BJ (cell line): ENCODE measurements at regions not wholly inside any gene's neighbourhood (a gene's known extent, or its start where the extent isn't known, plus 50 kb on each side); places are given as distances from the start of the nearest gene placed in this dataset.

Experiments
- CTCF ChIA-PET: fragments of 350-600 bp; formaldehyde crosslinking; extraction: SDS; loops from one replicate; lab custom pipeline; 2021; ENCODE audit warnings: antibody characterized with exemption, inconsistent platforms; lab: Yijun Ruan, JAX
- POLR2A ChIA-PET: fragments of 300-600 bp; sonication (Branson Sonifier 250); formaldehyde crosslinking; extraction: SDS; loops from one replicate; lab custom pipeline; 2021; ENCODE audit warnings: antibody characterized with exemption; lab: Charles Lee
- DNase-seq: peaks from one replicate; pipeline ENCODE4 v3.0.0-alpha.2; 2011; ENCODE audit warnings: low read depth
- H3K27me3 ChIP-seq: 2 replicates; pipeline ENCODE4 v1.6.0; 2011; ENCODE audit warnings: low read length; ENCODE audit not compliant: control insufficient read depth, insufficient read depth
- H3K36me3 ChIP-seq: 2 replicates; pipeline ENCODE4 v1.5.1; 2011; ENCODE audit warnings: low read length; ENCODE audit not compliant: control insufficient read depth, insufficient read depth
- H3K4me3 ChIP-seq: 2 replicates; pipeline ENCODE4 v1.5.1; 2011; ENCODE audit warnings: low read depth, mild to moderate bottlenecking, control low read depth, low read length
- TF ChIP-seq, protein P1 (sequence below): IDR thresholded peaks from 2 replicates; pipeline ENCODE4 v1.5.1; 2011; ENCODE audit warnings: low read depth, mild to moderate bottlenecking, control low read depth, inconsistent platforms, low read length, moderate library complexity; ENCODE audit not compliant: insufficient read depth

DNA sequence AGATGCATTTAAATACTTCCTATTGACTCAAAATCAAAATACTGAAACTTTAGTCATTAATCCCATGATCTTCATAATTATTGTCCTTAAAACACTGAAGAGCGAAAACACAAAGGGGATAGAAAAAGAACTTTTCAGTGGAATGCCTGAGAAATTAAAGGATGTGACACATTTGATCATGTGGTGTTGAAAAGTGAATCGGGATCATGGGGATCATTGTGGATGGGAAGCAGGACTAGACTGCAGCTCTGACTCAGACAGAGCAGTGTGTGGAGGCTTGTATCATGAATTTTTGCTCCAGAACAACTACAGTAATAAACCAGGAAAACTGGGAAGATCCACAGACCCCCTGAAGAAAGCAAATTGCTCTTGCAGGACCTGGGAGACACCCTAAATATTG lies 161.1 kb upstream of the CXADR start:
- Histone ChIP-seq H3K36me3 (no peaks in the 10 kb centered on the region), H3K27me3 (no peaks in the 10 kb centered on the region), H3K4me3 (no peak overlapping the region)
- CTCF ChIA-PET: no interaction called here
- DNase-seq: no peak
- POLR2A ChIA-PET: no interaction called here
- TF ChIP-seq, protein P1, sequence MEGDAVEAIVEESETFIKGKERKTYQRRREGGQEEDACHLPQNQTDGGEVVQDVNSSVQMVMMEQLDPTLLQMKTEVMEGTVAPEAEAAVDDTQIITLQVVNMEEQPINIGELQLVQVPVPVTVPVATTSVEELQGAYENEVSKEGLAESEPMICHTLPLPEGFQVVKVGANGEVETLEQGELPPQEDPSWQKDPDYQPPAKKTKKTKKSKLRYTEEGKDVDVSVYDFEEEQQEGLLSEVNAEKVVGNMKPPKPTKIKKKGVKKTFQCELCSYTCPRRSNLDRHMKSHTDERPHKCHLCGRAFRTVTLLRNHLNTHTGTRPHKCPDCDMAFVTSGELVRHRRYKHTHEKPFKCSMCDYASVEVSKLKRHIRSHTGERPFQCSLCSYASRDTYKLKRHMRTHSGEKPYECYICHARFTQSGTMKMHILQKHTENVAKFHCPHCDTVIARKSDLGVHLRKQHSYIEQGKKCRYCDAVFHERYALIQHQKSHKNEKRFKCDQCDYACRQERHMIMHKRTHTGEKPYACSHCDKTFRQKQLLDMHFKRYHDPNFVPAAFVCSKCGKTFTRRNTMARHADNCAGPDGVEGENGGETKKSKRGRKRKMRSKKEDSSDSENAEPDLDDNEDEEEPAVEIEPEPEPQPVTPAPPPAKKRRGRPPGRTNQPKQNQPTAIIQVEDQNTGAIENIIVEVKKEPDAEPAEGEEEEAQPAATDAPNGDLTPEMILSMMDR: no peak

DNA sequence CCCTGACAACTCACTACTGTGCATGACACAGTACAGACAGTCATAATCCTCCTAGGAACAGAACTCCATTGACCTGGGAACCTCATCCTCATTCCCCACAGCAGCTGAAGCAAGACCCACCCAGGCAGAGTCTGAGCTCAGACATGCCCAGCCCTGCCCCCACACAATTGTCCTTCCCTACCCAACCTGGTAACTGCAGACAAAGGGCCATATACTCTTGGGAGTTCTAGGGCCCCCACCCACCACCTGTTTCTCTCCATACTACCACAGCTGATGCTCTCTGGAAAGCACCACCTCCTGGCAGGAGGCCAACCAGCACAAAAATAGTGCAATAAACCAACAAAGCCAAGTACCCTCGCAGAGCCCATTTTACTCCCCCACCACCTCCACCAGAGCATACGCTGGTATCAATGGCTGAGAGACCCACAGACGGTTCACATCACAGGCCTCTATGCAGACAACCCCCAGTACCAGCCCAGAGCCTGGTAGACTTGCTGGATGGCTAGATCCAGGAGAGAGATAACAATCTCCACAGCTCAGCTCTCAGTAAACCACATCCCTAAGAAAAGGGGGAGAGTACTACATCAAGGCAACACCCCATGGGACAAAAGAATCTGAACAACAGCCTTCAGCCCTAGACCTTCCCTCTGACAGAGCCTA lies 159.7 kb upstream of the CXADR start:
- CTCF ChIA-PET: no interaction called here
- Histone ChIP-seq H3K4me3 (no peak overlapping the region), H3K27me3 (no peaks in the 10 kb centered on the region), H3K36me3 (no peaks in the 10 kb centered on the region)
- no peak for DNase-seq
- POLR2A ChIA-PET: no interaction called here
- TF ChIP-seq, protein P1: no peak

DNA sequence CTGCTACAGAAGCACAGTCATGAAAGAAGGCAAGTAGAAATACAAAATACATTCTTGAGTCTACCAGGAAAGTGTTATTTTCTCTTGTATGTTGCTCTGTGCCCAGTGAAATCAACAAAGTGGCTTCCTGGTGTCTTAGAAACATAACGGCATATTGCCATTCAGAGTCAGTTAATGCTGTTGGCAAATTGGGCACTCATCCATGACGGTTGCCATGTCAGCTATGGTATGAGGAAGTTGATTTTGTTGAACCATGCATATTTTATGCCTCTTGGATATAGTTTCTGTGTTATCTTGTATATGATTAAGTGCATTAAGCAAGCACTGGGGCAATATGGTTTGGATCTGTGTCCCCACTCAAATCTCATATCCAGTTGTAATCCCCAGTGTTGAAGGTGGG lies 153.1 kb upstream of the CXADR start:
- H3K4me3 ChIP-seq: no peak overlapping the region
- no peaks in the 10 kb centered on the region for H3K36me3 ChIP-seq
- no peak for DNase-seq
- no peaks in the 10 kb centered on the region for H3K27me3 ChIP-seq
- TF ChIP-seq, protein P1: no peak
- POLR2A ChIA-PET: no interaction called here
- CTCF ChIA-PET: no interaction called here

DNA sequence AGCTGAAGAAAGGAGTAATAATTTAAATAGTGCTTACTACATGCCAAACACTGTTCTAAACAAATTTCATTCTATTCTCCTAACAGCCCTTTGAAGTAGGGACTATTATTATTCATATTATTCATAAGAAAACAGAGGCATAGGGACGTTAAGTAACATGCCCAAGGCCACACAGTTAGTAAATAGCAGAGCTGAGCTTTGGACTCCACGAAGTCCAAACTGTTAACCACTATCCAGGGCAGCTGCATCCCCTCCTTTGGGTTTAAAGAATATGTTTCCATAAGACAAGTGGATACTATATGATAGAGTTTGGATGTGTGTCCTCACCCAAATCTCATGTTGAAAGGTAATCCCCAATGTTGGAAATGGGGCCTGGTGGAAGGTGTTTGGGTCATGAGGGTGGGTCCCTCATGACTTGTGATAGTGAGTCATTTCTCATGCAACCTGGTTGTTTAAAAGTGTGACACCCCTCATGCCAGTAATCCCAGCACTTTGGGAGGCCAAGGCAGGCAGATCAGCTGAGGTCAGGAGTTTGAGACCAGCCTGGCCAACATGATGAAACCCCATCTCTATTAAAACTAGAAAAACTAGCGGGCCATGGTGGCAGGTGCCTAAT lies 144.0 kb upstream of the CXADR start:
- DNase-seq: no peak
- CTCF ChIA-PET: interaction anchor here (0.9 kb wide), 1 partner anchor 123 kb away, joined by 3 read pairs; no protein-coding TSS in a partner anchor
- Histone ChIP-seq H3K36me3 (no peaks in the 10 kb centered on the region), H3K4me3 (no peak overlapping the region), H3K27me3 (no peaks in the 10 kb centered on the region)
- TF ChIP-seq, protein P1: no peak
- POLR2A ChIA-PET: no interaction called here

DNA sequence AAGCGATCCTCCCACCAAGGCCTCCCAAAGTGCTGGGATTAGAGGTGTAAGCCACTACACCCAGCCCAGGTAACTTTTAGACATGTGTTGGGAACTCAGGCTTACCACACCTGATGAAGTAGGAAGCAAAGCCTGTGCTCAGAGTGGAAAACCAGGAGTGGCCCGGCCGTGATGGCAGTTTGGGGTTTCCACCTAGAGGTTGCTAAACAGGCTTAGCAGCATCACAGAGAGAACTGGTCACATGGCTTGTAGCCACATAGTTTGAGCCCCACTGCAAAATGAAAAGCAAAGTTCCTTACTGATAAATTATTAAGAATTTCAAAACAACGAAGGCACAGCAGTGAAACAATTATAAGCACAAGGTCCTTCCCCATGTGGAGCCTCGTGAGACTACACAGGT lies 142.6 kb upstream of the CXADR start:
- POLR2A ChIA-PET: no interaction called here
- H3K36me3 ChIP-seq: no peaks in the 10 kb centered on the region

More for the DNA sequence above, 142.6 kb upstream of the CXADR start:
- TF ChIP-seq, protein P1: no peak
- CTCF ChIA-PET: no interaction called here
- no peak for DNase-seq
- H3K27me3 ChIP-seq: no peaks in the 10 kb centered on the region
- no peak overlapping the region for H3K4me3 ChIP-seq
